ENCODE measurements at regions not wholly inside any gene's neighbourhood (a gene's known extent, or its start where the extent isn't known, plus 50 kb on each side); places are given as distances from the start of the nearest gene placed in this dataset.
"Not testable (repeated sequence)": the region's sequence is repeated elsewhere in the genome, so short reads cannot be mapped to it uniquely, and the experiment has no call there.

DNA sequence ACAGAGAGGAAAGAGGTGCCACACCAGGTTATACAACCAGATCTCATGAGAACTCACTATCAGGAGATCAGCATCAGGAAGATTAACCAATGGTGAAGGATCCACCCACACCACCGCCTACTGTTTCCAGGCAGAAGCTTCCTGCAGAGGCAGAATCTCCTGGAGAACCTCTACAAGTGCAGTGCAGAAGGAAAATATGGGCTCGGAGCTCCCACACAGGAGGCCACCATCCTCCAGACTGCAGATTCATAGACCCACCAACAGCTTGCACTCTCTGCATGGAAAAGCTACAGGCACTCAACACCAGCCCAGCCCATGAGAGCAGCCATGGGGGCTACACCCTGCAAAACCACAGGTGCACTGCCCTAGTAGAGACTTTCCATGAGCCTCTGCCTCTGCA lies 284.0 kb downstream of the POTED start:
- TF ChIP-seq SUZ12 (IDR thresholded peaks at IDR 0.05); BHLHE40 (IDR thresholded peaks at IDR 0.05; ENCODE audit: borderline replicate concordance): not testable (repeated sequence)
